ENCODE measurements at regions not wholly inside any gene's neighbourhood (a gene's known extent, or its start where the extent isn't known, plus 50 kb on each side); places are given as distances from the start of the nearest gene placed in this dataset.

DNA sequence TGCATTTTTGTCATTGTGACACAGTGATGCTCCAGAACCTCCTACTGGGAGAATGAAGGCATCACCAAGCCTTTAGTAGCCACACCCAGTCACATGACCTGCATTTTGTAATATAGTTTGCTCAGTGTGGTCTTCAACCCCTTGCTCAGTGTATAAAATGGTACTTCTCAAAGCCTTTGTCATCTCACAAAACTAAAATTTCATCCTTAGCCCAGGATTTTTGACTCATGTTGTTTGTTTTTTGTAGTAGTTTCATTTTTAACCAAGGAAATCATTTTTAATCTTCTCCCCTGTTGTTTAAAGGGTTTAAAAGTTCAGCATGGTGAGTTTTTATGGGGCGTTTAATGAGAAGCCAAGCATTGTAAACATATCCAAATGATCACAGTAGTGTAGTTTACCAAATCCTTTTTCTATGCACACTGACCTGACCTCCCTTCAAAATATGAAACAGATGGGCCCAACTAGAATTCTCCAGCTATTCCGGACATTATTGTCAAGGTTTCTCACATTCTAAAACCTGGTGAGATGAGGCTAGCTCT is 123.5 kb upstream of the IL12A start:
- TF ChIP-seq POLR2A (IDR thresholded peaks at IDR 0.05) = no peak
- TF ChIP-seq, protein P1, sequence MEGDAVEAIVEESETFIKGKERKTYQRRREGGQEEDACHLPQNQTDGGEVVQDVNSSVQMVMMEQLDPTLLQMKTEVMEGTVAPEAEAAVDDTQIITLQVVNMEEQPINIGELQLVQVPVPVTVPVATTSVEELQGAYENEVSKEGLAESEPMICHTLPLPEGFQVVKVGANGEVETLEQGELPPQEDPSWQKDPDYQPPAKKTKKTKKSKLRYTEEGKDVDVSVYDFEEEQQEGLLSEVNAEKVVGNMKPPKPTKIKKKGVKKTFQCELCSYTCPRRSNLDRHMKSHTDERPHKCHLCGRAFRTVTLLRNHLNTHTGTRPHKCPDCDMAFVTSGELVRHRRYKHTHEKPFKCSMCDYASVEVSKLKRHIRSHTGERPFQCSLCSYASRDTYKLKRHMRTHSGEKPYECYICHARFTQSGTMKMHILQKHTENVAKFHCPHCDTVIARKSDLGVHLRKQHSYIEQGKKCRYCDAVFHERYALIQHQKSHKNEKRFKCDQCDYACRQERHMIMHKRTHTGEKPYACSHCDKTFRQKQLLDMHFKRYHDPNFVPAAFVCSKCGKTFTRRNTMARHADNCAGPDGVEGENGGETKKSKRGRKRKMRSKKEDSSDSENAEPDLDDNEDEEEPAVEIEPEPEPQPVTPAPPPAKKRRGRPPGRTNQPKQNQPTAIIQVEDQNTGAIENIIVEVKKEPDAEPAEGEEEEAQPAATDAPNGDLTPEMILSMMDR (IDR thresholded peaks at IDR 0.05) = no peak

Data from gastroesophageal sphincter (tissue), 3 donors.